ENCODE measurements at regions not wholly inside any gene's neighbourhood (a gene's known extent, or its start where the extent isn't known, plus 50 kb on each side); places are given as distances from the start of the nearest gene placed in this dataset.

- TF ChIP-seq CTCF (IDR thresholded peaks at IDR 0.05) (no peak), POLR2A (IDR thresholded peaks at IDR 0.05) (no peak)
Measured at GRCh38 chr5:126341906-126342630, 81.1 kb upstream of the GRAMD2B start.

Measured in lower leg skin (tissue), 3 donors.